DND-41 (cell line): ENCODE measurements at regions not wholly inside any gene's neighbourhood (a gene's known extent, or its start where the extent isn't known, plus 50 kb on each side); places are given as distances from the start of the nearest gene placed in this dataset.

ENCODE experiments used
- ATAC-seq: fragments of 200-7000 bp; cut with Tn5 transposase; 3 replicates; pipeline ENCODE4 v1.9.1; 2021; ENCODE audit warnings: low read depth; ENCODE audit not compliant: insufficient read depth
- DNase-seq: peaks from one replicate; pipeline ENCODE4 v3.0.0-alpha.2; 2020
- H2AFZ ChIP-seq: 2 replicates; pipeline ENCODE4 v1.6.0; 2012; ENCODE audit warnings: low read depth, low read length
- H3K27ac ChIP-seq: 2 replicates; pipeline ENCODE4 v1.5.1; 2012; ENCODE audit warnings: low read length, inconsistent platforms
- H3K27me3 ChIP-seq: fragments of 200-600 bp; sonication (generic); 2 replicates; pipeline ENCODE4 v1.6.0; 2012; ENCODE audit warnings: low read length, mild to moderate bottlenecking, inconsistent platforms; ENCODE audit not compliant: insufficient read depth, poor library complexity
- H3K36me3 ChIP-seq: 2 replicates; pipeline ENCODE4 v1.5.1; 2012; ENCODE audit warnings: low read length, inconsistent platforms; ENCODE audit not compliant: insufficient read depth
- H3K4me1 ChIP-seq: 2 replicates; pipeline ENCODE4 v1.5.1; 2012; ENCODE audit warnings: mild to moderate bottlenecking, low read length; ENCODE audit not compliant: insufficient read depth
- H3K4me2 ChIP-seq: 2 replicates; pipeline ENCODE4 v1.6.0; 2012; ENCODE audit warnings: mild to moderate bottlenecking, moderate library complexity, low read length, inconsistent platforms; ENCODE audit not compliant: insufficient read depth
- H3K4me3 ChIP-seq, 2 experiments: fragments of 200-600 bp in 1 of 2; shearing (Covaris generic) in 1 of 2; 2 replicates each; pipeline ENCODE4 v1.5.1; 2012 to 2016; ENCODE audit warnings: inconsistent platforms in 2 of 2, low read length in 2 of 2, mild to moderate bottlenecking in 2 of 2, low read depth in 1 of 2, moderate library complexity in 1 of 2
- H3K79me2 ChIP-seq: 2 replicates; pipeline ENCODE4 v1.6.0; 2012; ENCODE audit warnings: low read length, inconsistent platforms; ENCODE audit not compliant: insufficient read depth
- H3K9ac ChIP-seq: 2 replicates; pipeline ENCODE4 v1.6.0; 2012; ENCODE audit warnings: low read depth, mild to moderate bottlenecking, inconsistent platforms, low read length, moderate library complexity
- H3K9me3 ChIP-seq: 2 replicates; pipeline ENCODE4 v1.5.1; 2012; ENCODE audit warnings: low read length, moderate library complexity, mild to moderate bottlenecking, inconsistent platforms; ENCODE audit not compliant: insufficient read depth, severe bottlenecking
- H4K20me1 ChIP-seq: 2 replicates; pipeline ENCODE4 v1.6.0; 2012; ENCODE audit warnings: low read length; ENCODE audit not compliant: insufficient read depth
- EZH2 ChIP-seq: IDR thresholded peaks from 3 replicates; pipeline ENCODE4 v1.6.1; 2012; ENCODE audit warnings: borderline replicate concordance, low read depth, mild to moderate bottlenecking, moderate library complexity, low read length, inconsistent platforms; ENCODE audit not compliant: severe bottlenecking
- TF ChIP-seq, protein P1 (sequence below): IDR thresholded peaks from 2 replicates; pipeline ENCODE4 v1.5.1; 2012; ENCODE audit warnings: borderline replicate concordance, low read length, moderate library complexity, mild to moderate bottlenecking; ENCODE audit not compliant: poor library complexity, severe bottlenecking; ENCODE audit errors: extremely low read depth

DNA sequence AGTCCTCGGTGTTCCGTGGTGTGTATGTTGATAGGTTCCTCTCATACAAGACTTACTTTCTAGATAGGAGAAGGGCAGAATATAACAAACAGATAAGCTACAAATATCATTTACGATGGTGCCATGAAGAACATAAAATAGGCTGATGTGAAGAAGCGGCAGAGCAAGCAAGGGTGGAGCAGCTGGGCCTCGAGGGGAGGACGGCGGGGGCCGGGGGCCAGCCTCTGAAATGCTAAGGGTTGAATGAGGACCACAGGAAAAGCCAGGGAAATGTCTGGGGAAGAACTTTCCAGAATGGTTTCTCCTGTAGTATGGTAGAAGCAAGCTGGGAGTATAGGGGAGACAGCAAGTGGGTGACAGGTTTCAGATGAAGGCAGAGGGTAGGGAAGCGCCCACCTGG lies 529.5 kb downstream of the LIG4 start:
- H2AFZ ChIP-seq: no peak overlapping the region
- H3K9me3 ChIP-seq: no peaks in the 10 kb centered on the region
- H3K4me3 ChIP-seq: no peak overlapping the region
- ATAC-seq: no peak
- no peak for DNase-seq
- H3K27ac ChIP-seq: no peak overlapping the region
- H3K36me3 ChIP-seq: no peaks in the 10 kb centered on the region
- H3K79me2 ChIP-seq: no peaks in the 10 kb centered on the region
- no peak overlapping the region for H3K9ac ChIP-seq
- H4K20me1 ChIP-seq: no peaks in the 10 kb centered on the region
- no peaks in the 10 kb centered on the region for H3K4me1 ChIP-seq
- TF ChIP-seq EZH2: no peak
- TF ChIP-seq, protein P1, sequence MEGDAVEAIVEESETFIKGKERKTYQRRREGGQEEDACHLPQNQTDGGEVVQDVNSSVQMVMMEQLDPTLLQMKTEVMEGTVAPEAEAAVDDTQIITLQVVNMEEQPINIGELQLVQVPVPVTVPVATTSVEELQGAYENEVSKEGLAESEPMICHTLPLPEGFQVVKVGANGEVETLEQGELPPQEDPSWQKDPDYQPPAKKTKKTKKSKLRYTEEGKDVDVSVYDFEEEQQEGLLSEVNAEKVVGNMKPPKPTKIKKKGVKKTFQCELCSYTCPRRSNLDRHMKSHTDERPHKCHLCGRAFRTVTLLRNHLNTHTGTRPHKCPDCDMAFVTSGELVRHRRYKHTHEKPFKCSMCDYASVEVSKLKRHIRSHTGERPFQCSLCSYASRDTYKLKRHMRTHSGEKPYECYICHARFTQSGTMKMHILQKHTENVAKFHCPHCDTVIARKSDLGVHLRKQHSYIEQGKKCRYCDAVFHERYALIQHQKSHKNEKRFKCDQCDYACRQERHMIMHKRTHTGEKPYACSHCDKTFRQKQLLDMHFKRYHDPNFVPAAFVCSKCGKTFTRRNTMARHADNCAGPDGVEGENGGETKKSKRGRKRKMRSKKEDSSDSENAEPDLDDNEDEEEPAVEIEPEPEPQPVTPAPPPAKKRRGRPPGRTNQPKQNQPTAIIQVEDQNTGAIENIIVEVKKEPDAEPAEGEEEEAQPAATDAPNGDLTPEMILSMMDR: no peak
- H3K27me3 ChIP-seq: no peaks in the 10 kb centered on the region
- no peak overlapping the region for H3K4me2 ChIP-seq

DNA sequence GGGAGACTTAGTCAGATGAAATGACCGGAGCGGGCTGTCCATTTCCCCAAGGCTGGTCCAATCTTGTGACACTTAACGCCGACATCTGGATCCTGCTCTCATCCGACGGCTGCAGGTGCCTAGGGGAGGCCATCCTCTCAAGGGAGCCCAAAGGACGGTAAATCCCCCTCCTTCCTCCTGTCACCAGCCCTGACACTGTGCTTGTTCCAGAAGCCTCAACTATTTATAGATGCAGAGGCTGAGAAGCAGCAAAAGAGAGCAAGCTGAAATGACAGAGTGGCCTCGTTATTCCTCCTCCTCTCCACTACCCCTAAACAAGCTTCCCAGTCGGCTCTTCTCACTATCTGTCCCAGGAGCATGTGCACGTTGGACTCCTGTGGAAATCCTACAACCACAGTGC lies 533.7 kb downstream of the LIG4 start:
- Histone ChIP-seq H3K4me1 (no peaks in the 10 kb centered on the region), H3K9ac (no peak overlapping the region), H3K79me2 (no peaks in the 10 kb centered on the region), H3K4me2 (no peak overlapping the region), H4K20me1 (no peaks in the 10 kb centered on the region), H3K27me3 (no peaks in the 10 kb centered on the region), H2AFZ (no peak overlapping the region), H3K27ac (no peak overlapping the region), H3K9me3 (no peaks in the 10 kb centered on the region), H3K36me3 (no peaks in the 10 kb centered on the region), H3K4me3 (no peak overlapping the region)
- no peak for DNase-seq
- no peak for TF ChIP-seq EZH2
- TF ChIP-seq, protein P1: no peak
- no peak for ATAC-seq

DNA sequence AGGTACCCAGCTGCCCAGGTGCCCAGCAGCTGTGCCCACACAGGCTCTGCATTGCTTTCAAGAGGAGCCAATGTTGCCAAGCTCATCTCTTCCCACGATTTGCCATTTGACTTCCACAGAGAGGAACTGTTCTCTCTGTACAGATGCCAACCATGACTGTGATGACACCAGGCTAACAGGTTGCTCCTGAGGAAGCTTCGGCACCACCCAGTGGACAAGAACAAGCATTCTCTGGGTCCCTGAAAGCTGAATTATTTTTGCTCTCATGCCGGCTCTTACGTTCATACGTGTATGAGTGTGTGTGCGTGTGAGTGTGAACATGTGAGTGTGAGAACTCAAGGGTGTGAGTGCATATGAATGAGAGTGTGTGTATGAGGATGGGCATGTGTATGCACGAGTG lies 535.2 kb downstream of the LIG4 start:
- H3K9ac ChIP-seq: no peak overlapping the region
- H3K27ac ChIP-seq: no peak overlapping the region
- no peaks in the 10 kb centered on the region for H3K36me3 ChIP-seq
- no peak overlapping the region for H3K4me2 ChIP-seq
- H3K79me2 ChIP-seq: no peaks in the 10 kb centered on the region
- ATAC-seq (no peak), DNase-seq (no peak)
- TF ChIP-seq, protein P1: no peak
- TF ChIP-seq EZH2: no peak
- H3K4me3 ChIP-seq: no peak overlapping the region
- H3K27me3 ChIP-seq: no peaks in the 10 kb centered on the region
- H3K9me3 ChIP-seq: no peaks in the 10 kb centered on the region
- H3K4me1 ChIP-seq: no peaks in the 10 kb centered on the region
- no peak overlapping the region for H2AFZ ChIP-seq
- H4K20me1 ChIP-seq: no peaks in the 10 kb centered on the region

DNA sequence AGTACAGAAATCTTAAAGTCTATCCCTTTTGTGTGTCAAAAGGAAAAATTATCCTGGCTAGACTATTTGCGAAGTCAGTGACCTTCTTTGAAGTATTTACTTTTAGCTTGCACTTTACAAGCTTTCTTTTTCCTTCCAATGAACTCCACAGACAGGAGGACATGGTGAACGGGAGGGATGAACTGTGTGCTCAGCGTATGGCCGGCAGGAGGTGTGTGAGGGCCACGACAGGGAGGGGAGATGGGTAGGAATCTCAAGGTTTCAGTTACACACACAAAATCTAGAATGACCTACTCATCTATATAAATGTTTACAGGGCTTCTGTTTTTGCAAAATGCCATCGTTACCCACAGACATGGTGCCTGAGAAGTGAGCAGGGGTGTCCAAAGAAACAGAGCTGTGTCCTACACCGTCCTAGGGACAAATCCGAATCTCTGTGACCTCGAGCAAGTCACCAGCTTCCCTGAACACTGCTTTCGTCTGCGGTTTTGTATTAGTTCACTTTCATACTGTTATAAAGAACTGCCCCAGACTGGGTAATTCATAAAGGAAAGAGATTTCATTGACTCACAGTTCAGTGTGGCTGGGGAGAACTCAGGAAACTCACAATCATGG lies 537.2 kb downstream of the LIG4 start:
- TF ChIP-seq, protein P1: no peak
- TF ChIP-seq EZH2: no peak
- no peaks in the 10 kb centered on the region for H3K9me3 ChIP-seq
- H3K27me3 ChIP-seq: no peaks in the 10 kb centered on the region
- H4K20me1 ChIP-seq: no peaks in the 10 kb centered on the region
- H3K27ac ChIP-seq: no peak overlapping the region
- no peak overlapping the region for H3K9ac ChIP-seq
- no peaks in the 10 kb centered on the region for H3K4me1 ChIP-seq
- H3K4me2 ChIP-seq: no peak overlapping the region
- ATAC-seq (no peak), DNase-seq (no peak)
- no peak overlapping the region for H2AFZ ChIP-seq
- H3K79me2 ChIP-seq: no peaks in the 10 kb centered on the region
- H3K36me3 ChIP-seq: no peaks in the 10 kb centered on the region
- no peak overlapping the region for H3K4me3 ChIP-seq
